ENCODE measurements at regions not wholly inside any gene's neighbourhood (a gene's known extent, or its start where the extent isn't known, plus 50 kb on each side); places are given as distances from the start of the nearest gene placed in this dataset.

GRCh38 chr2:240319855-240320203, 115.6 kb upstream of the GPC1 start:
- Histone ChIP-seq H3K36me3 (ENCODE audit: insufficient read depth, low read length, poor library complexity, severe bottlenecking) (no peaks in the 10 kb centered on the region), H3K4me3 (ENCODE audit: low read depth, low read length, poor library complexity, severe bottlenecking) (no peak overlapping the region), H3K27me3 (replicated peaks; ENCODE audit: insufficient read depth, low read depth, low read length, poor library complexity) (no peaks in the 10 kb centered on the region), H3K4me1 (ENCODE audit: insufficient read depth, low read length, poor library complexity, severe bottlenecking) (peaks cover 13% of the 10 kb centered on the region), H3K9me3 (ENCODE audit: low read depth, low read length, poor library complexity, severe bottlenecking) (no peaks in the 10 kb centered on the region), H3K27ac (ENCODE audit: low read depth, low read length, poor library complexity, severe bottlenecking) (no peak overlapping the region)
- ChIA-PET CTCF (no interaction called here), POLR2A (ENCODE audit: low non-redundant PET) (no interaction called here)
- no TSS peak for BruUV-seq (replicated peaks)
- intact Hi-C loops (cut with micrococcal nuclease; ENCODE audit: unreplicated experiment), result no loop called here
- peak; percentile 23 for DNase-seq (ENCODE audit: low spot score)
- TF ChIP-seq EZH2 (IDR thresholded peaks at IDR 0.05; ENCODE audit: borderline replicate concordance, low read depth, low read length, poor library complexity, severe bottlenecking) (no peak), CTCF (conservative IDR thresholded peaks at IDR 0.05; ENCODE audit: low read depth, low read length) (no peak)

- H3K27ac ChIP-seq (ENCODE audit: low read depth, low read length, poor library complexity, severe bottlenecking), result peak overlapping the region; percentile 16
- H3K27me3 ChIP-seq (replicated peaks; ENCODE audit: insufficient read depth, low read depth, low read length, poor library complexity), result no peaks in the 10 kb centered on the region
- ChIA-PET POLR2A (ENCODE audit: low non-redundant PET) (no interaction called here), CTCF (no interaction called here)
- TF ChIP-seq CTCF (conservative IDR thresholded peaks at IDR 0.05; ENCODE audit: low read depth, low read length), result no peak
- TF ChIP-seq EZH2 (IDR thresholded peaks at IDR 0.05; ENCODE audit: borderline replicate concordance, low read depth, low read length, poor library complexity, severe bottlenecking), result no peak
- no TSS peak for BruUV-seq (replicated peaks)
- intact Hi-C loops (cut with micrococcal nuclease; ENCODE audit: unreplicated experiment), result no loop called here
- H3K9me3 ChIP-seq (ENCODE audit: low read depth, low read length, poor library complexity, severe bottlenecking), result no peaks in the 10 kb centered on the region
- H3K4me3 ChIP-seq (ENCODE audit: low read depth, low read length, poor library complexity, severe bottlenecking), result no peak overlapping the region
- peak; percentile 66 for DNase-seq (ENCODE audit: low spot score)
- H3K4me1 ChIP-seq (ENCODE audit: insufficient read depth, low read length, poor library complexity, severe bottlenecking), result peaks cover 13% of the 10 kb centered on the region
- no peaks in the 10 kb centered on the region for H3K36me3 ChIP-seq (ENCODE audit: insufficient read depth, low read length, poor library complexity, severe bottlenecking)
Measured at GRCh38 chr2:240320204-240320993, 115.1 kb upstream of the GPC1 start.

- no TSS peak for BruUV-seq (replicated peaks)
- no peak overlapping the region for H3K4me3 ChIP-seq (ENCODE audit: low read depth, low read length, poor library complexity, severe bottlenecking)
- H3K4me1 ChIP-seq (ENCODE audit: insufficient read depth, low read length, poor library complexity, severe bottlenecking), result peaks cover 26% of the 10 kb centered on the region
- H3K27ac ChIP-seq (ENCODE audit: low read depth, low read length, poor library complexity, severe bottlenecking), result no peak overlapping the region
- intact Hi-C loops (cut with micrococcal nuclease; ENCODE audit: unreplicated experiment), result no loop called here
- ChIA-PET POLR2A (ENCODE audit: low non-redundant PET) (no interaction called here), CTCF (no interaction called here)
- no peaks in the 10 kb centered on the region for H3K36me3 ChIP-seq (ENCODE audit: insufficient read depth, low read length, poor library complexity, severe bottlenecking)
- no peak for TF ChIP-seq CTCF (conservative IDR thresholded peaks at IDR 0.05; ENCODE audit: low read depth, low read length)
- DNase-seq (ENCODE audit: low spot score), result no peak
- H3K27me3 ChIP-seq (replicated peaks; ENCODE audit: insufficient read depth, low read depth, low read length, poor library complexity), result no peaks in the 10 kb centered on the region
- no peaks in the 10 kb centered on the region for H3K9me3 ChIP-seq (ENCODE audit: low read depth, low read length, poor library complexity, severe bottlenecking)
Measured at GRCh38 chr2:240322231-240322955, 113.1 kb upstream of the GPC1 start.

All from A673 (cell line).